ENCODE measurements at regions not wholly inside any gene's neighbourhood (a gene's known extent, or its start where the extent isn't known, plus 50 kb on each side); places are given as distances from the start of the nearest gene placed in this dataset.

DNA sequence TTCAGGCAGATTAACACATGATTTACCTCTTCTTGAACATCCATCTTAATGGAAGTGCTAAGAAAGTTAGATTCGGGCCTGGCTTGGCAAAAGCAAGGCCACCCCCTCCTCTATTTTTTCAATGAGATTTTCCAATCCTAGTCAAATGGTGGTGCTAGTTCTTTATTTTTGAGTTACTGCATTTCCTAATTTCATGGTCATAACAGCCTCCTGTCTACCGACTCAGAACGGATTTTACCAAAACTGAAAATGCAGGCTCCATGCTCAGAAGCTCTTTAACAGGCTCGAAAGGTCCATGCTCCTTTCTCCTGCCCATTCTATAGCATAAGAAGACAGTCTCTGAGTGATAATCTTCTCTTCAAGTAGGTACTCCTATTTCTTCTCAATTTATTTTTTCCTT is 117.2 kb upstream of the ESR1 start:
- TF ChIP-seq, protein P1, sequence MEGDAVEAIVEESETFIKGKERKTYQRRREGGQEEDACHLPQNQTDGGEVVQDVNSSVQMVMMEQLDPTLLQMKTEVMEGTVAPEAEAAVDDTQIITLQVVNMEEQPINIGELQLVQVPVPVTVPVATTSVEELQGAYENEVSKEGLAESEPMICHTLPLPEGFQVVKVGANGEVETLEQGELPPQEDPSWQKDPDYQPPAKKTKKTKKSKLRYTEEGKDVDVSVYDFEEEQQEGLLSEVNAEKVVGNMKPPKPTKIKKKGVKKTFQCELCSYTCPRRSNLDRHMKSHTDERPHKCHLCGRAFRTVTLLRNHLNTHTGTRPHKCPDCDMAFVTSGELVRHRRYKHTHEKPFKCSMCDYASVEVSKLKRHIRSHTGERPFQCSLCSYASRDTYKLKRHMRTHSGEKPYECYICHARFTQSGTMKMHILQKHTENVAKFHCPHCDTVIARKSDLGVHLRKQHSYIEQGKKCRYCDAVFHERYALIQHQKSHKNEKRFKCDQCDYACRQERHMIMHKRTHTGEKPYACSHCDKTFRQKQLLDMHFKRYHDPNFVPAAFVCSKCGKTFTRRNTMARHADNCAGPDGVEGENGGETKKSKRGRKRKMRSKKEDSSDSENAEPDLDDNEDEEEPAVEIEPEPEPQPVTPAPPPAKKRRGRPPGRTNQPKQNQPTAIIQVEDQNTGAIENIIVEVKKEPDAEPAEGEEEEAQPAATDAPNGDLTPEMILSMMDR (IDR thresholded peaks at IDR 0.05) = peak in 2 of 6 experiments; percentile 17 to 18
- TF ChIP-seq POLR2A (IDR thresholded peaks at IDR 0.05) = peak in 1 of 2 donors; percentile 23

All from thyroid gland (tissue), 4 donors.